CD4-positive, alpha-beta T cell treated with Interleukin-6 at 100 ng/mL for 8 hours (primary cell): ENCODE measurements at regions not wholly inside any gene's neighbourhood (a gene's known extent, or its start where the extent isn't known, plus 50 kb on each side); places are given as distances from the start of the nearest gene placed in this dataset.

Experiments
- DNase-seq: peaks from one replicate; pipeline ENCODE4 v3.0.0-alpha.2; 2020; ENCODE audit warnings: mixed read lengths, low spot score

- DNase-seq: no peak
These were observed 51.1 kb upstream of the ADARB2 start for GRCh38 chr10:1788401-1788800.
